Activated CD4-positive, CD25-positive, alpha-beta regulatory T cell treated with anti-CD3 and anti-CD28 coated beads, Interleukin-2, amount 50 U/mL, for 72 hours (primary cell): ENCODE measurements at regions not wholly inside any gene's neighbourhood (a gene's known extent, or its start where the extent isn't known, plus 50 kb on each side); places are given as distances from the start of the nearest gene placed in this dataset.
"Not testable (repeated sequence)": the region's sequence is repeated elsewhere in the genome, so short reads cannot be mapped to it uniquely, and the experiment has no call there.

Experiments used
- DNase-seq: peaks from one replicate; pipeline ENCODE4 v3.0.0; 2021

- DNase-seq: no peak
Measured at GRCh38 chr5:124200381-124200780, 546.1 kb downstream of the ZNF608 start.

- no peak for DNase-seq
Measured at GRCh38 chr5:124199893-124200292, 546.5 kb downstream of the ZNF608 start.

GRCh38 chr5:124195411-124195810 lies 551.0 kb downstream of the ZNF608 start:
- no peak for DNase-seq

DNA sequence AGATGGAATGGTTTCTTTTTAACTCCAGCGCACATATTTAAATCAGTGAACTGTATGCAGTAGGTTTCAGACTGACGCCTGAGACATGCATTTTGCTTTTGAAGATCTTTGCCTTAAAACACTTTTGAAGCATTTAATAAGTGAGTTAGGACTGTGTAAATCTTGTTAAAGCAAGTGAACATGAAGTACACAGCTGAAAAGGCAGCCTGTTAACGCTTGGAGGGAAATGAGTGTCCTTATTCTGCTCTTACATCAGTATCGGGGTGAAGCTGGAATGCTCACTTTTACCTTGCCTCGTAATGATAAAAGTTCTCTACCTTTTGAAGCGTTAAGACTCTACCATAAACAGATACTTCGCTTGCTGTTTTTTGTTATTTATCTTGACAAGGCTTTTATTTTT lies 552.2 kb downstream of the ZNF608 start:
- DNase-seq: no peak

DNA sequence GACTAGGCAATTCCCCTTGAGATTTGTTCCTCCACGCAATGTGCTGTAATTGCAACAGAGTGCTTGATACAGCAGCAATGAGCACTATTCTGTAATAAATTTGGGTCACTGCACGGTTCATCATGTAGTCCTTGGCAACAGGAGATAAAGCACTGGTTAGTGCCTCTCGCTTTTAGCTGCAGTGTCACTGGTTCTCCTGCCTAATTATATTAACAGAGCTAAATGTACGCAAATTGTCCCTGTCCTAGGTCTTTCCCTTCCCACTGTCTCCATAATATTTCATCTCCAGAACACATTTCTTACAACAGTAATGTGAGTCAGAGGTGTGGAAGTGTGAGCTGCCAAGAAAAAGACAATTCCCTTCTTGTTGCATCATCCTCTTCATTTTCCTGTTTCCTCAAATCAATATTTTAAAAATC lies 553.1 kb downstream of the ZNF608 start:
- no peak for DNase-seq

GRCh38 chr5:124192716-124193115 lies 553.7 kb downstream of the ZNF608 start:
- DNase-seq: no peak

GRCh38 chr5:124185716-124186115 lies 560.7 kb downstream of the ZNF608 start:
- no peak for DNase-seq

DNA sequence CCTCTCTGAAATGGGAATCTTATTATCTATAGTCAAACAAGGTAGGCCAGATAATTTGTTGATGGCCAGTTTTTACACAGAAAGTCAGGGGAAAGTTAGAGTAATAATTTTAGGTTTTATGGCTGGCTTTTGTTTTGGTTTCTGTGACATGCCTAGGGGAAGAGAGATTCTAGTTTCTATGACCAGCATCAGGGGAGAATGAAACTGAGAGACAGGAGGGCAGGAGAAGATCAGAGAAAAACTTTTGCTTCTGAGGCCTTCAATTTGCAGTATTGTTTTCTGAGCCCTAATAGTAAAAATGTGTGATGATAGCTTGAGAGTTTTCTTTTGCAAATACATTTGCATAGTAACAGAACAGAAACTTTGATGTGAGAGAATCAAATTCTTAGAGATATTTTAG lies 564.3 kb downstream of the ZNF608 start:
- no peak for DNase-seq

- no peak for DNase-seq
Measured at GRCh38 chr5:124180875-124181461, 565.5 kb downstream of the ZNF608 start.

DNA sequence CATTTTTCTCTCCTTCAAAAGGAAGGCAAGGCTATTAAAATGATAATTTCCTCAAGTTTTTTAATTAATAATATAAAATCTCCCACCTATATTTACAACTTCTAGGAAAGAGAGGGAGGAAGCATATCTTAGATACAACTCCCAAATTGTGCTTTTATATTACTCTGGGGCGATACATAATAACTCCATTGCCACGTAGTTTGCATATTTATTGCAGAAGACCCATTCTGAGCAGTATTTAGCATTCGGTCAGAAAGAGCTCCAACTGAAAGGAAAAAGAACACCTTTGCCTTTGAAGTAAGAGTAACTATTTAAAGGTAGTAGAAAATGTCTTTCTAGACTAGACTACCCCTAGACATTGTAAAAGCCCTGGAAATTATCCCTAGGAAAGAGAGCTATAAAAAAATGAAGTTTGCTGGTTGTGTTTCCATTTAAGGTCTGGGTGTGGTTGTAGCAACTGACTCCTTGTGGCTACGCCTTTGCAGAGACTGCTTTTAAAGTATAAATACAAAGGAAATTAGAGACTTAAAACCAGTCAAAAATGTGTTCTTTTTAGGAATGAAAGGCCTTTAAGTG lies 566.1 kb downstream of the ZNF608 start:
- no peak for DNase-seq

DNA sequence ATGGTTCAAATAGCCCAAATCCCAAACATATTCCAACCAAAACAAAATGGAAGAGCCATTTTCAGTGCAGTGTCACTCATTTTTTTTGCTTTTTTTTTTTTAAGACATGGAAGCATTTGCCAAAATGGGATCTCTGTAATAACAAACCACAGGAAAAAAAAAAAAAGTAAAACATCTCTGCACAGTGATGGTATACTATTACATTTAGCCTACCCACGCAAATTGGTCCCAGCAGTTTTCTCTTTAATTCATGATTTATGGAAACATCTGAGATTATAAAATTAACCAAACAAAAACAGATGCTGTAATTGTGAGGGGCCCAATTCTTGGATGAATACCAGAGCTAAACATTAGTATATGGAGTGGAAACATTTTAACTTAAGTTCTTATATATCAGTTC lies 566.6 kb downstream of the ZNF608 start:
- DNase-seq: no peak

- DNase-seq: no peak
Measured at GRCh38 chr5:124178050-124178449, 568.4 kb downstream of the ZNF608 start.

- DNase-seq: no peak
Measured at GRCh38 chr5:124176692-124177091, 569.7 kb downstream of the ZNF608 start.

DNA sequence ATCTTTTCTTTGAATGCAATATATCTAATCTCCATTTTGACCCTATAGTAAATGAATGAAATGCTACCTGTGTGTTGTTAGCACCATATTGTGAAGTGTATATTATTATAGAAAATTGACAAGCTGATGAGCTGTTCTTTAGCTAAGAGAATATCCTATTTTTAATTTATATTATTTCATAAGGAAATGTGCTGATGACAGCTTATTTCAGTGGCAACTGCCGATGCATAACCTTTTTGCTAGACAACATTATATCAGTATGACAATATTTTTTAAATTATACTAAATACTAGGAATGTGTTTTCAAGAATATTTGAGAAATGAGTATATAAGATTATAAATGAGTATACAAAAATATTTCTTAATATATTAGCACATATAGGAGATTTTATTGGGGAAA lies 573.1 kb downstream of the ZNF608 start:
- no peak for DNase-seq

DNA sequence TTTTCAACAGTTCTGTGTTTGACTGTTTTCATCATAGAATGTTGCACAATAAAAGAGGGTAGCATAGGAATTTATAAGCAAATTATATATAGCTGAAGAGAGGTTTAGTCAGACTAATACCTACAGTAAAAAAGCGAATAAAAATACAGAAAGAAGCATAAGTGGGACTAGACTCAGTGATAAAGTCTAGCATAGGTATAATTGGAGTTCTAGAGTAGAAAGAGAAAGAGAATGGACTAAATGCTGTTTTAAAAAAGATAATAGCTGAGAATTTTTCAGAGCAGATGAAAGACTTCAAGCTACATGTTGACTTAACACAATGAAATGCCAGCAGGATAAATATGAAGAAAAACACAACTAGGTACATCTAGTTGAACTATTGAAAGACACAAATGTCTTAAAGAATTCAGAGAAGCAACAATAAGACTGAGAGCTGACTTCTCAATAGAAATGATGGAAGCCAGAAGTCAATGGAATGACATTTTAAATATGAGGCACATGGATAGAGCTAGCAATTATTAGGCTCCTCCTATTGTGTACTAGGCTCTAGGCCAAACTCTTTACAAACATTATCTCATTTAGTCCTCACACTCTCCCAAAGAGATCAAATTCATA lies 573.9 kb downstream of the ZNF608 start:
- DNase-seq: no peak

DNA sequence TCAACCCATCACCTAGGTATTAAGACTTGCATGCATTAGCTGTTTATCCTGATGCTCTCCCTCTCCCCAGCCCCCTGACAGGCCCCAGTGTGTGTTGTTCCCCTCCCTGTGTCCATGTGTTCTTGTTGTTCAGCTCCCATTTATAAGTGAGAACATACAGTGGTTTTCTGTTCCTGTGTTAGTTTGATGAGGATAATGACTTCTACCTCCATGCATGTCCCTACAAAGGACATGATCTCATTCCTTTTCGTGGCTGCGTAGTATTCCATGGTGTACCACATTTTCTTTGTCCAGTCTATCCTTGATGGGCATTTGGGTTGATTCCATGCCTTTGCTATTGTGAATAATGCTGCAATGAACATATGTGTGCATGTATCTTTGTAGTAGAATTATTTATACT lies 578.3 kb downstream of the ZNF608 start:
- not testable (repeated sequence) for DNase-seq

DNA sequence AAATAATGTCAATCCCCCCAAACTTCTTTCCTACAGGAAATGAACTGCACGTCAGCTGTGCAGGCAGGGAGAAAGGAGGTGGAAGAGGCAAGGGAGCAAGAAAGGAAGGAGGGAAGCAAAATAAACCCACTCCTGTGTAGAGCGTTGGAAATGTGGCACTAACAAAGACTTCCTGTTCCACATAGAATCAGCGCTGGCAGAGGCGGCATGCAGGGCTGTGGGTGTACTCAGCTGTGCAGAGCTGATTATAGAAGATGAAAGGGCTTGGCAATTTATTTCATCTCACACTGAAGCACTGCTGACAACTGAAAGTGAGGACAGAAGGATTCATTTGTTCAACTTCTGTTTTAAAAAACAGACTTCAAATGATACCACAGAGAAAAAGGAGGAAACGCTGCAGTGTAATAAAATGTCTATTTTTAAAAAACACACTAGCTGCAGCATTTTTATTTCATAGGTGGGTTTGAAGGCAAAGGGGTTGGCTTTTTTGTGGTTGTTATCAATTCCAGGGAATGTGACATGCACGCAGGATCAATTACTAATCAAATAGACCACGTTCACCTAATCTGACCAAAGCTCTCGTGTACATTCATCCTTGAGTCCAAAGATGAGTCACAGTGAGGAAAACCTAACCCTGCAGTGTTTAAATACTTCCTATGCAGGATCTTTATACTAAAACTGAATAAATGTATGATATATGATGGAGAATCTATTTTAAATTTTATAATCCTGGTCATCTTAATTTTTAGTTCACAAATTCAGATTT lies 583.5 kb downstream of the ZNF608 start:
- no peak for DNase-seq

DNA sequence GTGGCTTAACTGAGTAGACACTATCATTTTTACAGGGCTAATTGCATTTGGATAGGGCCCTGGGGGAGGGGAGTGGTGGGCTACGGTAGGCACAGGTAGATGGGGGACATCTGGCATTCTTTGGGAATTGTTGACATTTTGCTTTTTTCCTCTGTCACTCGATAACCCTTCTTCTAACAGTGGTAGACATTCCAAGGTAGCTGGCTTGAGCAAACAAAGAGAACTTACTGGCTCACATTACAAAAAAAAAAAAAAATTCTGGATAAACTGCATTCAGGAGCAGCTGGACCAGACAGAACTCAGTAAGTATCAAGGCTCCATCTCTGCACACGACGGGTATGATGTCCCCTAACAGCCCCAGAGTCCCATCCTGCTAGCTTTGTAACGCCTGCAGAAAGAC lies 585.2 kb downstream of the ZNF608 start:
- no peak for DNase-seq

GRCh38 chr5:124160265-124160664 lies 586.2 kb downstream of the ZNF608 start:
- DNase-seq: no peak

DNA sequence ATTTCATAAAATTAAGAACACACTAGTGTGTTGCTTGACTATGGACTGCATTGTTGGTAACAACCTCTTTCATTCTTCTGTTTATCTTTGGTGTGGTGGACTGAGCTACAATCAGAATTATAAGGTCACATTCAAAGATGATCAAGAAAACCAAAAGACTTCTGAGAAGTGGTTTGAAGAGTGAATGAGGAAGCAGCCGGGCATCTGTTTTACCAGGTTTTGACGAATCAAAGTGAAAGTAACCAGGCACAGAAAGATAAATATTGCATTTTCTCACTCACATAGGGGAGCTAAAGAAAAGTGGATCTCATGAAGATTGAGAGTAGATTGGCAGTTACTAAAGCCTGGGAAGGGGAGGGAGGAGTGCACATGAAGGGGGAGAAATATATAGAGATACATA lies 589.1 kb downstream of the ZNF608 start:
- no peak for DNase-seq

DNA sequence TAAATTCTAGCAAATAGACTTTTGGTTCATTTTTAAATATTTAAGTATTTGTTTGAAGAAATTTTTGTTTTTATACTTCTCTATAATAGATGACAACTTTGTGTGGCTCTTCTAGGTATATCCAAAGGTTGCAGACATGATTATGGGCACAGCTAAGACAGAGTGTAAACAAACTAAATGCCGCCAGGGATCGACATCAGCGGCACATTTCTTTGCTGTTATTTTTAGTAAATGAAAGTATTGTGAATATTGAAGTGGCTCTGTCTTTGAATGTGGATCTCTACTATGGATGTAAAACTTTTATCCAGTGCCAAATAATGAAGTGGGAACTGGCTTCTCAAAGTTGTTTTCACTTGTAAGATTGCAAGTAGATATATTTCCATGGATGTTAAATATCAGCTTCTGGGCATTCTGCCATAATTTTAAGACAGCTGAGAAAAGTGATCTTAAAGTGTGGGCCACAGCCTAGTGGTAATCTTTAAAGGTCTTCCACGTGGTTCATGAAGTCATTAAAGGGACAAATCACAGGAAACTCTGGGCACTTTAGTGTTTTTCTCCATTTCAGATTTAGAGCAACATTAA lies 589.9 kb downstream of the ZNF608 start:
- DNase-seq: no peak

DNA sequence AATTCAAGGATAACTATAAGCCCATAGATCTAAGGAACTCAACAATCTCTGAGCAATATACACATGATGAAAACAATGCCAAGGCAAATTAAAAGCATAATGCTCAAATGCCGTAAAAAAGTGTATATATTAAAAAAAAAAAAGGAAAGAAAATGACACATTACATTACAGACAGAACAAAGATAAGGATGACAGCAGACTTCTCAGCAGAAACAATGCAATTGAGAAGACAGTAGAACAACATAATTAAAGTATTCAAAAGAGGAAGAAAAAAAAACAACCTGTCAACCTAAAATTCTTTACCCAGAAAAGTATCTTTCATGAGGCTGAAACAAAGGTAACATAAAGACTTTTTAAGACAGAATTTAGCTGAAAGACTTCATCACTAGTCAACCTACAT lies 591.7 kb downstream of the ZNF608 start:
- DNase-seq: no peak

DNA sequence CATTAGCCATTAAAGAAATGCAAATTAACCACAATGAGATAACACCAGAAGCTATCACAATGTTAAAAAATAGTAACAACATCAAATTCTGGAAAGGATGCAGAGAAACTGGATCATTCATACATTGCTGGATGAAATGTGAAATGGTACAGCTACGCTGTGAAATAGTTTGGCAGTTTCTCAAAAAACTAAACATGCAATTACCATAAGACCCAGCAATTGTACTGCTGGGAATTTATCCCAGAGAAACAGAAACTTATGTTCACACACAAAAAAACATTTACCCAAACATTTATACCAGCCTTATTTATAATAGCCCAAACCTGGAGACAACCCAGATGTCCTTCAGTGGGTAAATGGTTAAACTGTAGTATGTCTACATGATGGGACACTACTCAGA lies 592.9 kb downstream of the ZNF608 start:
- no peak for DNase-seq

DNA sequence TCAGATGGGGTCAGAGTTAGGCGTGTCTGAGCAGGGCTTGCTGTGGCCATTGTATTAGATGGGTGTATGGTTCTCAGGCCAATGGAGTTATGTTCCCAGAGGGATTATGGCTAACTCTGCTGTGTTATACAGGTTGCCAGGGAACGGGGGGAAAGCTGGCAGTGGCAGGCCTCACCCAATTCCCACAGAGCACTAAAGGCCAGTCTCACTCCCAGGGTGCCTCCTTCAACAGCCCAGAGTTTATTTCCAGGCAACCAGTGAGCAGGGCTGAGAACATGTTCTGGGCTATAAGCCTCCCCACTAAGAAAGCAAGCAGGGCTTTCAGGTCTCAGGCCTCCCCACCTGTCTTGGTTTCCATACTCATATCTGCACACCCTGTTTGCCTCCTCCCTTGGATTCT lies 597.9 kb downstream of the ZNF608 start:
- no peak for DNase-seq
